Posterior vena cava (tissue), 2 donors: ENCODE measurements at regions not wholly inside any gene's neighbourhood (a gene's known extent, or its start where the extent isn't known, plus 50 kb on each side); places are given as distances from the start of the nearest gene placed in this dataset.

ENCODE experiments used
- microRNA-seq, 2 donors: library from miRNA; unstranded; fragments of <30 nt; microRNA quantifications; one replicate each; pipeline ENCODE4 v1.2.0, GENCODE V29; 2020 to 2021; ENCODE audit warnings: borderline microRNAs expressed in 2 of 2
- donor health status: DM: yes; HTN: yes; CAD: no.
- donor health status: DM: yes; HTN: yes; CAD: no.

Small RNA genes in the stretch of these regions (microRNA-seq; reads per million reads assigned to microRNA genes)
- gene MIR6760 = 0 reads per million in 2 donors
